K562 (cell line): ENCODE measurements at regions not wholly inside any gene's neighbourhood (a gene's known extent, or its start where the extent isn't known, plus 50 kb on each side); places are given as distances from the start of the nearest gene placed in this dataset.

ENCODE experiments used
- ARID3A ChIP-seq: IDR thresholded peaks from 2 replicates; pipeline ENCODE4 v1.6.1; 2012; ENCODE audit warnings: low read depth, low read length, improper control_type of control experiment, borderline replicate concordance
- CHD2 ChIP-seq: IDR thresholded peaks from 2 replicates; pipeline ENCODE4 v1.6.1; 2011; ENCODE audit warnings: low read depth, low read length
- CHD4 ChIP-seq: fragments of 200-600 bp; sonication (generic); IDR thresholded peaks from 3 replicates; pipeline ENCODE4 v1.6.1; 2012; ENCODE audit warnings: low read depth, mild to moderate bottlenecking, mixed read lengths, low read length, inconsistent platforms; ENCODE audit not compliant: insufficient read depth, insufficient replicate concordance, poor library complexity, severe bottlenecking
- EP400 ChIP-seq: fragments of 450-650 bp; IDR thresholded peaks from 2 replicates; pipeline ENCODE4 v1.6.1; 2017; ENCODE audit warnings: antibody characterized with exemption, mild to moderate bottlenecking, moderate library complexity
- FOXJ2 ChIP-seq: fragments of 200-800 bp; sonication (Bioruptor generic); IDR thresholded peaks from 2 replicates; pipeline ENCODE4 v1.6.1; 2016; ENCODE audit warnings: missing genetic modification characterization, missing compliant biosample characterization
- FOXP1 ChIP-seq: sonication (generic); formaldehyde crosslinking; IDR thresholded peaks from 2 replicates; pipeline ENCODE4 v1.8.0; 2022; ENCODE audit warnings: mild to moderate bottlenecking, missing genetic modification reagents
- HDAC6 ChIP-seq: IDR thresholded peaks from 2 replicates; pipeline ENCODE4 v1.6.1; 2012; ENCODE audit warnings: low read depth, mild to moderate bottlenecking, control low read depth, inconsistent platforms, low read length, moderate library complexity
- L3MBTL2 ChIP-seq: fragments of 450-650 bp; IDR thresholded peaks from 2 replicates; pipeline ENCODE4 v1.6.1; 2016; ENCODE audit warnings: mild to moderate bottlenecking, moderate library complexity
- MAFK ChIP-seq: IDR thresholded peaks from 2 replicates; pipeline ENCODE4 v1.6.1; 2011; ENCODE audit warnings: low read length, improper control_type of control experiment
- MCM5 ChIP-seq: fragments of 450-650 bp; IDR thresholded peaks from 2 replicates; pipeline ENCODE4 v1.6.1; 2016; ENCODE audit warnings: low read depth
- MTA3 ChIP-seq: fragments of 450-650 bp; formaldehyde crosslinking; IDR thresholded peaks from 2 replicates; pipeline ENCODE4 v1.6.1; 2017; ENCODE audit warnings: mild to moderate bottlenecking, borderline replicate concordance
- NFATC3 ChIP-seq: fragments of 450-650 bp; IDR thresholded peaks from 2 replicates; pipeline ENCODE4 v1.6.1; 2017; ENCODE audit warnings: mild to moderate bottlenecking
- NR4A1 ChIP-seq, 2 experiments: fragments of 250-450 bp in 1 of 2; fragments of 450-650 bp in 1 of 2; sonication (Bioruptor Pico) in 1 of 2; IDR thresholded peaks; 2 replicates each; pipeline versions ENCODE4 v1.4.0 to v1.6.1; 2016 to 2020; ENCODE audit warnings: mild to moderate bottlenecking in 2 of 2, missing compliant biosample characterization in 1 of 2, missing genetic modification characterization in 1 of 2, moderate library complexity in 1 of 2
- PCBP2 ChIP-seq: fragments of 200-400 bp; formaldehyde crosslinking; IDR thresholded peaks from 2 replicates; pipeline ENCODE4 v1.6.1; 2018; ENCODE audit warnings: low read length, low read depth, mild to moderate bottlenecking, moderate library complexity; ENCODE audit not compliant: poor library complexity, severe bottlenecking
- PREB ChIP-seq: sonication (generic); formaldehyde crosslinking; IDR thresholded peaks from 2 replicates; pipeline ENCODE4 v1.8.1; 2023; ENCODE audit warnings: mild to moderate bottlenecking, missing genetic modification reagents
- SIRT6 ChIP-seq: IDR thresholded peaks from one replicate; pipeline ENCODE4 v1.6.1; 2012; ENCODE audit warnings: low read depth, mild to moderate bottlenecking, control low read depth, inconsistent platforms, low read length, moderate library complexity
- SP1 ChIP-seq: sonication (generic); formaldehyde crosslinking; IDR thresholded peaks from 2 replicates; pipeline ENCODE4 v1.8.1; 2022; ENCODE audit warnings: mild to moderate bottlenecking, missing genetic modification reagents
- WHSC1 ChIP-seq: IDR thresholded peaks from one replicate; pipeline ENCODE4 v1.6.1; 2012; ENCODE audit warnings: low read length, control low read depth, inconsistent platforms
- XRCC4 ChIP-seq: IDR thresholded peaks from one replicate; pipeline ENCODE4 v1.6.1; 2011; ENCODE audit not compliant: insufficient read depth, insufficient read length; ENCODE audit errors: extremely low read depth
- ZNF140 ChIP-seq: fragments of 250-450 bp; sonication (Bioruptor Pico); IDR thresholded peaks from 2 replicates; pipeline ENCODE4 v1.8.0; 2021; ENCODE audit warnings: moderate library complexity, mild to moderate bottlenecking, inconsistent platforms
- ZNF175 ChIP-seq: fragments of 200-800 bp; sonication (Bioruptor generic); IDR thresholded peaks from 2 replicates; pipeline ENCODE4 v1.6.1; 2016; ENCODE audit warnings: low read depth, mild to moderate bottlenecking, missing genetic modification characterization, missing compliant biosample characterization
- ZNF23 ChIP-seq: fragments of 250-450 bp; sonication (Bioruptor Pico); IDR thresholded peaks from 2 replicates; pipeline ENCODE4 v1.4.0; 2020; ENCODE audit warnings: mild to moderate bottlenecking
- ZNF263 ChIP-seq: sonication (generic); formaldehyde crosslinking; IDR thresholded peaks from 2 replicates; pipeline ENCODE4 v1.8.0; 2022; ENCODE audit warnings: mild to moderate bottlenecking, missing genetic modification reagents, borderline replicate concordance
- ZNF639 ChIP-seq, 2 experiments: fragments of 200-800 bp in 1 of 2; sonication (Bioruptor generic) in 1 of 2; sonication (generic) in 1 of 2; formaldehyde crosslinking in 1 of 2; IDR thresholded peaks in 1 of 2; conservative IDR thresholded peaks in 1 of 2; 2 replicates each; pipeline versions ENCODE4 v1.5.0 to v1.6.1; 2016 to 2020; ENCODE audit warnings: missing compliant biosample characterization in 1 of 2, missing genetic modification characterization in 1 of 2, missing genetic modification reagents in 1 of 2
- ZNF778 ChIP-seq: fragments of 450-650 bp; formaldehyde crosslinking; IDR thresholded peaks from 2 replicates; pipeline ENCODE4 v1.4.0; 2020; ENCODE audit warnings: mild to moderate bottlenecking, moderate library complexity
- ZSCAN29 ChIP-seq: fragments of 450-650 bp; IDR thresholded peaks from 2 replicates; pipeline ENCODE4 v1.6.1; 2017

- TF ChIP-seq L3MBTL2 (peak; percentile 94), ZNF639 (CRISPR knock-in tag; conservative IDR thresholded peaks at IDR 0.05 in 1 of 2, IDR thresholded peaks at IDR 0.05 in 1 of 2) (0 out of 4 replicates have a peak, but pooled peaks of 1 of the 2 experiments have one; percentile 17), ZNF23 (no peak), ARID3A (no peak), ZNF778 (no peak), FOXJ2 (no peak), PCBP2 (no peak), NR4A1 (CRISPR knock-in tag; IDR thresholded peaks at IDR 0.05) (no peak), NR4A1 (tag; IDR thresholded peaks at IDR 0.05) (0 out of 2 replicates have a peak, but pooled peaks have one; percentile 44), MTA3 (0 out of 2 replicates have a peak, but pooled peaks have one; percentile 31), EP400 (peak; percentile 67), PREB (CRISPR knock-in tag) (no peak), SIRT6 (no peak), SP1 (CRISPR knock-in tag) (no peak), ZNF263 (CRISPR knock-in tag) (no peak), NFATC3 (no peak), MAFK (no peak), CHD2 (no peak), ZNF175 (CRISPR knock-in tag) (no peak), ZNF140 (CRISPR knock-in tag) (no peak), MCM5 (no peak), ZSCAN29 (no peak), FOXP1 (CRISPR knock-in tag) (no peak), WHSC1 (no peak), XRCC4 (no peak), CHD4 (peak; percentile 41), HDAC6 (no peak)
Observed at GRCh38 chr3:42013691-42014457, 52.0 kb upstream of the ULK4 start (continued).
